Sigmoid colon (tissue), 4 donors: ENCODE measurements at regions not wholly inside any gene's neighbourhood (a gene's known extent, or its start where the extent isn't known, plus 50 kb on each side); places are given as distances from the start of the nearest gene placed in this dataset.

Experiments used
- CTCF ChIP-seq, 4 experiments: fragments of 450-650 bp in 3 of 4; fragments of 200-600 bp in 1 of 4; IDR thresholded peaks; one replicate each; pipeline ENCODE4 v1.5.1; 2016 to 2019; ENCODE audit warnings: antibody characterized with exemption in 4 of 4, mild to moderate bottlenecking in 3 of 4, moderate library complexity in 2 of 4
- POLR2A ChIP-seq, 2 donors: fragments of 450-650 bp; IDR thresholded peaks; one replicate each; pipeline ENCODE4 v1.6.1; 2016; ENCODE audit warnings: antibody characterized with exemption in 2 of 2, mild to moderate bottlenecking in 2 of 2, moderate library complexity in 2 of 2
- POLR2AphosphoS5 ChIP-seq, 4 donors: sonication (generic); formaldehyde crosslinking; IDR thresholded peaks; one replicate each; pipeline ENCODE4 v1.6.1; 2017; ENCODE audit warnings: antibody characterized with exemption in 4 of 4

GRCh38 chr15:93671387-93671943, 559.9 kb upstream of the MCTP2 start:
- TF ChIP-seq CTCF (IDR thresholded peaks at IDR 0.05) = no peak
- no peak for TF ChIP-seq POLR2A (IDR thresholded peaks at IDR 0.05)
- TF ChIP-seq POLR2AphosphoS5 (IDR thresholded peaks at IDR 0.05) = no peak
